Liver (tissue), 8 donors: ENCODE measurements at regions not wholly inside any gene's neighbourhood (a gene's known extent, or its start where the extent isn't known, plus 50 kb on each side); places are given as distances from the start of the nearest gene placed in this dataset.

Experiments
- DNase-seq: peaks from one replicate; pipeline ENCODE4 v3.0.0-alpha.2; 2017; ENCODE audit warnings: low spot score
- H3K27ac ChIP-seq, 2 donors: one replicate each; pipeline ENCODE4 v1.7.0; 2013; ENCODE audit warnings: inconsistent platforms in 2 of 2, low read length in 2 of 2, control low read depth in 1 of 2, low read depth in 1 of 2, mild to moderate bottlenecking in 1 of 2
- H3K27me3 ChIP-seq, 4 donors: one replicate each; pipeline versions ENCODE4 v1.6.1 to v1.7.0; 2013; ENCODE audit warnings: low read length in 3 of 4, inconsistent platforms in 1 of 4, mild to moderate bottlenecking in 1 of 4, moderate library complexity in 1 of 4; ENCODE audit not compliant: control insufficient read depth in 4 of 4, insufficient read depth in 4 of 4
- H3K36me3 ChIP-seq, 4 donors: one replicate each; pipeline versions ENCODE4 v1.6.1 to v1.7.0; 2013; ENCODE audit warnings: low read length in 3 of 4, mild to moderate bottlenecking in 3 of 4, low read depth in 1 of 4, moderate library complexity in 1 of 4; ENCODE audit not compliant: control insufficient read depth in 4 of 4, insufficient read depth in 3 of 4
- H3K4me1 ChIP-seq, 4 donors: one replicate each; pipeline versions ENCODE4 v1.6.1 to v1.7.0; 2013; ENCODE audit warnings: low read length in 3 of 4, mild to moderate bottlenecking in 3 of 4, moderate library complexity in 1 of 4; ENCODE audit not compliant: control insufficient read depth in 4 of 4, insufficient read depth in 4 of 4
- H3K4me3 ChIP-seq, 3 donors: one replicate each; pipeline versions ENCODE4 v1.6.1 to v1.7.0; 2013; ENCODE audit warnings: low read length in 3 of 3, control low read depth in 1 of 3, low read depth in 1 of 3, mild to moderate bottlenecking in 1 of 3
- H3K9ac ChIP-seq, 2 donors: one replicate each; pipeline ENCODE4 v1.7.0; 2013; ENCODE audit warnings: low read length in 2 of 2, mild to moderate bottlenecking in 2 of 2, moderate library complexity in 2 of 2, control low read depth in 1 of 2, low read depth in 1 of 2
- H3K9me3 ChIP-seq, 4 donors: one replicate each; pipeline versions ENCODE4 v1.6.1 to v1.7.0; 2013; ENCODE audit warnings: low read length in 3 of 4; ENCODE audit not compliant: control insufficient read depth in 4 of 4
- EGR1 ChIP-seq, 2 donors: IDR thresholded peaks; 2 replicates each; pipeline ENCODE4 v1.6.1; 2016 to 2018; ENCODE audit warnings: antibody characterized with exemption in 2 of 2, low read depth in 2 of 2
- FOXA1 ChIP-seq: IDR thresholded peaks from 2 replicates; pipeline ENCODE4 v1.6.1; 2016; ENCODE audit warnings: antibody characterized with exemption
- FOXA2 ChIP-seq: IDR thresholded peaks from 2 replicates; pipeline ENCODE4 v1.6.1; 2016; ENCODE audit warnings: antibody characterized with exemption
- GABPA ChIP-seq, 2 donors: IDR thresholded peaks in 1 of 2; conservative IDR thresholded peaks in 1 of 2; 2 replicates each; pipeline ENCODE4 v1.6.1; 2016; ENCODE audit warnings: antibody characterized with exemption in 2 of 2, mild to moderate bottlenecking in 1 of 2, moderate library complexity in 1 of 2
- HNF4A ChIP-seq, 2 donors: conservative IDR thresholded peaks; 2 replicates each; pipeline ENCODE4 v1.6.1; 2016; ENCODE audit warnings: antibody characterized with exemption in 2 of 2, mild to moderate bottlenecking in 2 of 2
- HNF4G ChIP-seq: IDR thresholded peaks from 2 replicates; pipeline ENCODE4 v1.6.1; 2016; ENCODE audit warnings: antibody characterized with exemption
- JUND ChIP-seq, 2 donors: IDR thresholded peaks; 2 replicates each; pipeline ENCODE4 v1.6.1; 2016; ENCODE audit warnings: antibody characterized with exemption in 2 of 2
- NR2F2 ChIP-seq: IDR thresholded peaks from 2 replicates; pipeline ENCODE4 v1.6.1; 2016; ENCODE audit warnings: antibody characterized with exemption
- RAD21 ChIP-seq, 2 donors: IDR thresholded peaks; 2 replicates each; pipeline ENCODE4 v1.6.1; 2016; ENCODE audit warnings: antibody characterized with exemption in 2 of 2, mild to moderate bottlenecking in 2 of 2
- RXRA ChIP-seq, 2 donors: IDR thresholded peaks; 2 replicates each; pipeline ENCODE4 v1.6.1; 2017 to 2018; ENCODE audit warnings: antibody characterized with exemption in 2 of 2, mild to moderate bottlenecking in 1 of 2
- SP1 ChIP-seq: IDR thresholded peaks from 2 replicates; pipeline ENCODE4 v1.6.1; 2018; ENCODE audit warnings: antibody characterized with exemption, mild to moderate bottlenecking
- TAF1 ChIP-seq: conservative IDR thresholded peaks from 2 replicates; pipeline ENCODE4 v1.6.1; 2016; ENCODE audit warnings: antibody characterized with exemption, mild to moderate bottlenecking
- YY1 ChIP-seq: IDR thresholded peaks from 2 replicates; pipeline ENCODE4 v1.6.1; 2016; ENCODE audit warnings: antibody characterized with exemption, mild to moderate bottlenecking
- WGBS: extraction: QIAGEN DNeasy Blood & Tissue Kit; methylation state at CpG from one replicate; pipeline ENCODE4 v1.1.7; 2013; 5-methylcytosine and 5-hydroxymethylcytosine counted together
- TF ChIP-seq, protein P1 (sequence below): IDR thresholded peaks from 2 replicates; pipeline ENCODE4 v1.6.1; 2016; ENCODE audit warnings: antibody characterized with exemption, mild to moderate bottlenecking
- TF ChIP-seq, protein P2 (sequence below): IDR thresholded peaks from 2 replicates; pipeline ENCODE4 v1.6.1; 2016; ENCODE audit warnings: antibody characterized with exemption
- TF ChIP-seq, protein P3 (sequence below): IDR thresholded peaks from 2 replicates; pipeline ENCODE4 v1.6.1; 2016; ENCODE audit warnings: antibody characterized with exemption
- TF ChIP-seq, protein P4 (sequence below): fragments of 150-350 bp; IDR thresholded peaks from 2 replicates; pipeline ENCODE4 v1.5.1; 2017; ENCODE audit warnings: improper control_type of control experiment, low read depth, low read length; ENCODE audit not compliant: missing input control
- donor health status: healthy.
- donor health status: healthy.
- donor health status: healthy.
- donor health status: healthy.
- donor health status: healthy.

DNA sequence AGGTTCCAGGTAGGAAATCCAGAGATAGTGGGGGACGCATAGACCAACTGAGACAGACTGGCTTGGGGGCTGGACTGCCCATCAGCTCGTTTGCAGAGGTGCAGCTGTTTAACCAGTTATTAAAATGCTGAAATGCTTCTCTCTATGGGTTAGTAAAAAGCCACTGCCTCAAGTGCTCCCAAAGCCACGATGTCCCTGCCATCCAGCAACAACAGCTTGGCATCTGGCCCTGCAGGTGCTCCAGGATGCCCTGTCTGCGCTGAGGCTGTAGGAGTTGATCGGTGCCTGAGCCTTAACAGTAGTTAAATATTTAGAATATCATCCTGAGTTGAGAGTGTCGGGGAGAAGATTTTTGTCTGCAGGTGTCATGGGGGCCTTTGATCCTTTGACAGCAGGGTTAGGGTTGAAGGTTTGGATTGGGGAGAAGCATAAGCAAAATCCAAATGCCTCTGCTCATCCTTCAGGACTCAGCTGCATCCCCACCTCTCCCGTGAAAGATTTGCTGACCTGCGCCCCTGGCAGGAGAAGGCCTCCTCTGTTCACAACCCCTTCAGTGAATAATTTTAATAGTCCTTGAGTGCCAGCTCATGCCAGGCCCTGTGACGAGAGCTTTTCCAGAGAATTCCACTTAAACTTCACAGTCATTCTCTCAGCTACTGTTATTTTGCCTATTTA lies 127.3 kb upstream of the PWP1 start:
- Histone ChIP-seq H3K27me3 (no peaks in the 10 kb centered on the region), H3K27ac (no peak overlapping the region), H3K9ac (no peak overlapping the region), H3K4me1 (no peaks in the 10 kb centered on the region), H3K9me3 (no peaks in the 10 kb centered on the region), H3K36me3 (no peaks in the 10 kb centered on the region), H3K4me3 (no peak overlapping the region)
- TF ChIP-seq, protein P1, sequence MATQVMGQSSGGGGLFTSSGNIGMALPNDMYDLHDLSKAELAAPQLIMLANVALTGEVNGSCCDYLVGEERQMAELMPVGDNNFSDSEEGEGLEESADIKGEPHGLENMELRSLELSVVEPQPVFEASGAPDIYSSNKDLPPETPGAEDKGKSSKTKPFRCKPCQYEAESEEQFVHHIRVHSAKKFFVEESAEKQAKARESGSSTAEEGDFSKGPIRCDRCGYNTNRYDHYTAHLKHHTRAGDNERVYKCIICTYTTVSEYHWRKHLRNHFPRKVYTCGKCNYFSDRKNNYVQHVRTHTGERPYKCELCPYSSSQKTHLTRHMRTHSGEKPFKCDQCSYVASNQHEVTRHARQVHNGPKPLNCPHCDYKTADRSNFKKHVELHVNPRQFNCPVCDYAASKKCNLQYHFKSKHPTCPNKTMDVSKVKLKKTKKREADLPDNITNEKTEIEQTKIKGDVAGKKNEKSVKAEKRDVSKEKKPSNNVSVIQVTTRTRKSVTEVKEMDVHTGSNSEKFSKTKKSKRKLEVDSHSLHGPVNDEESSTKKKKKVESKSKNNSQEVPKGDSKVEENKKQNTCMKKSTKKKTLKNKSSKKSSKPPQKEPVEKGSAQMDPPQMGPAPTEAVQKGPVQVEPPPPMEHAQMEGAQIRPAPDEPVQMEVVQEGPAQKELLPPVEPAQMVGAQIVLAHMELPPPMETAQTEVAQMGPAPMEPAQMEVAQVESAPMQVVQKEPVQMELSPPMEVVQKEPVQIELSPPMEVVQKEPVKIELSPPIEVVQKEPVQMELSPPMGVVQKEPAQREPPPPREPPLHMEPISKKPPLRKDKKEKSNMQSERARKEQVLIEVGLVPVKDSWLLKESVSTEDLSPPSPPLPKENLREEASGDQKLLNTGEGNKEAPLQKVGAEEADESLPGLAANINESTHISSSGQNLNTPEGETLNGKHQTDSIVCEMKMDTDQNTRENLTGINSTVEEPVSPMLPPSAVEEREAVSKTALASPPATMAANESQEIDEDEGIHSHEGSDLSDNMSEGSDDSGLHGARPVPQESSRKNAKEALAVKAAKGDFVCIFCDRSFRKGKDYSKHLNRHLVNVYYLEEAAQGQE: no peak
- no peak for TF ChIP-seq HNF4G
- no peak for TF ChIP-seq HNF4A (conservative IDR thresholded peaks at IDR 0.05)
- TF ChIP-seq RXRA (IDR thresholded peaks at IDR 0.05): no peak
- TF ChIP-seq SP1: no peak
- TF ChIP-seq NR2F2: no peak
- TF ChIP-seq FOXA1: no peak
- 87% methylated on average over 9 of the region's 9 CpGs for WGBS
- no peak for DNase-seq

DNA sequence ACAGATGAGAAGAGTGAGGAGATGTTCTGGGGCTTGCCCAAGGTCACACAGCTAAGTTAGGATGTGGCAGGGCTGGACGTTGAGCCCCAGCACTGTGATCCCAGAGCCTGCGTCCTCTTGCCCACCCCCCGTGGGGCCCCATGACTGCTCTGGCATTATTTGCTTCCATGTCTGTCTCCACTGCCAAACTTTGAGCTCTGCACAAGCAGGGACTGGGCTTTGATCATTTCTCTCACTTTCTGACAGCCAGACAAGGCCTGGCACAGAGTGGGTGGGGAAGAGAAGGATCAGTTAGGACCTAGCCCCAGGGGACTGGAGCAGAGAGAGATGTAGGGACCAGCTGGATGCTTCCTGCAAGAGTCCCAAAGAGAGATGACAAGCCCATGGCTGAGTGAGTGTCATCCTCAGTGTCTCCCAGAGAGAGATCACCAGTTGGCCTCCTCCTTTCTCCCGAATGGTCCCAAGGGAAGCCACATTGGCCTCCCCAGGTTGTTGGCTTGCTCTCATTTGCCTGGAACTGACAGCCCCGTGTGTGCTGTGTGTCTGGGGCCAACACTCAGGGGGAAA lies 126.7 kb upstream of the PWP1 start:
- no peaks in the 10 kb centered on the region for H3K36me3 ChIP-seq
- 70% methylated on average over 5 of the region's 5 CpGs for WGBS
- no peak for DNase-seq
- H3K27me3 ChIP-seq: no peaks in the 10 kb centered on the region
- TF ChIP-seq RAD21 (IDR thresholded peaks at IDR 0.05) (no peak), YY1 (no peak), HNF4A (conservative IDR thresholded peaks at IDR 0.05) (no peak), SP1 (no peak), JUND (IDR thresholded peaks at IDR 0.05) (no peak), FOXA1 (no peak), GABPA (IDR thresholded peaks at IDR 0.05 in 1 of 2, conservative IDR thresholded peaks at IDR 0.05 in 1 of 2) (no peak), FOXA2 (no peak), TAF1 (no peak), EGR1 (IDR thresholded peaks at IDR 0.05; ENCODE audit: low read depth in 2 of 2) (no peak), HNF4G (no peak)
- TF ChIP-seq, protein P2, sequence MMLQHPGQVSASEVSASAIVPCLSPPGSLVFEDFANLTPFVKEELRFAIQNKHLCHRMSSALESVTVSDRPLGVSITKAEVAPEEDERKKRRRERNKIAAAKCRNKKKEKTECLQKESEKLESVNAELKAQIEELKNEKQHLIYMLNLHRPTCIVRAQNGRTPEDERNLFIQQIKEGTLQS: no peak
- TF ChIP-seq, protein P1: no peak
- TF ChIP-seq, protein P3, sequence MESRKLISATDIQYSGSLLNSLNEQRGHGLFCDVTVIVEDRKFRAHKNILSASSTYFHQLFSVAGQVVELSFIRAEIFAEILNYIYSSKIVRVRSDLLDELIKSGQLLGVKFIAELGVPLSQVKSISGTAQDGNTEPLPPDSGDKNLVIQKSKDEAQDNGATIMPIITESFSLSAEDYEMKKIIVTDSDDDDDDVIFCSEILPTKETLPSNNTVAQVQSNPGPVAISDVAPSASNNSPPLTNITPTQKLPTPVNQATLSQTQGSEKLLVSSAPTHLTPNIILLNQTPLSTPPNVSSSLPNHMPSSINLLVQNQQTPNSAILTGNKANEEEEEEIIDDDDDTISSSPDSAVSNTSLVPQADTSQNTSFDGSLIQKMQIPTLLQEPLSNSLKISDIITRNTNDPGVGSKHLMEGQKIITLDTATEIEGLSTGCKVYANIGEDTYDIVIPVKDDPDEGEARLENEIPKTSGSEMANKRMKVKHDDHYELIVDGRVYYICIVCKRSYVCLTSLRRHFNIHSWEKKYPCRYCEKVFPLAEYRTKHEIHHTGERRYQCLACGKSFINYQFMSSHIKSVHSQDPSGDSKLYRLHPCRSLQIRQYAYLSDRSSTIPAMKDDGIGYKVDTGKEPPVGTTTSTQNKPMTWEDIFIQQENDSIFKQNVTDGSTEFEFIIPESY: no peak
- TF ChIP-seq, protein P4, sequence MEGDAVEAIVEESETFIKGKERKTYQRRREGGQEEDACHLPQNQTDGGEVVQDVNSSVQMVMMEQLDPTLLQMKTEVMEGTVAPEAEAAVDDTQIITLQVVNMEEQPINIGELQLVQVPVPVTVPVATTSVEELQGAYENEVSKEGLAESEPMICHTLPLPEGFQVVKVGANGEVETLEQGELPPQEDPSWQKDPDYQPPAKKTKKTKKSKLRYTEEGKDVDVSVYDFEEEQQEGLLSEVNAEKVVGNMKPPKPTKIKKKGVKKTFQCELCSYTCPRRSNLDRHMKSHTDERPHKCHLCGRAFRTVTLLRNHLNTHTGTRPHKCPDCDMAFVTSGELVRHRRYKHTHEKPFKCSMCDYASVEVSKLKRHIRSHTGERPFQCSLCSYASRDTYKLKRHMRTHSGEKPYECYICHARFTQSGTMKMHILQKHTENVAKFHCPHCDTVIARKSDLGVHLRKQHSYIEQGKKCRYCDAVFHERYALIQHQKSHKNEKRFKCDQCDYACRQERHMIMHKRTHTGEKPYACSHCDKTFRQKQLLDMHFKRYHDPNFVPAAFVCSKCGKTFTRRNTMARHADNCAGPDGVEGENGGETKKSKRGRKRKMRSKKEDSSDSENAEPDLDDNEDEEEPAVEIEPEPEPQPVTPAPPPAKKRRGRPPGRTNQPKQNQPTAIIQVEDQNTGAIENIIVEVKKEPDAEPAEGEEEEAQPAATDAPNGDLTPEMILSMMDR: no peak
- H3K4me3 ChIP-seq: no peak overlapping the region
- no peak overlapping the region for H3K27ac ChIP-seq
- H3K9me3 ChIP-seq: no peaks in the 10 kb centered on the region
- no peaks in the 10 kb centered on the region for H3K4me1 ChIP-seq
- H3K9ac ChIP-seq: no peak overlapping the region
